Stimulated activated CD8-positive, alpha-beta memory T cell treated with anti-CD3 and anti-CD28 coated beads, Interleukin-15, amount 100 ng/mL, for 4 hours (primary cell): ENCODE measurements at regions not wholly inside any gene's neighbourhood (a gene's known extent, or its start where the extent isn't known, plus 50 kb on each side); places are given as distances from the start of the nearest gene placed in this dataset.
"Not testable (repeated sequence)": the region's sequence is repeated elsewhere in the genome, so short reads cannot be mapped to it uniquely, and the experiment has no call there.

Experiments
- DNase-seq, 2 donors: peaks; one replicate each; pipeline ENCODE4 v3.0.0-alpha.2; 2020; ENCODE audit warnings: low read depth in 2 of 2

DNA sequence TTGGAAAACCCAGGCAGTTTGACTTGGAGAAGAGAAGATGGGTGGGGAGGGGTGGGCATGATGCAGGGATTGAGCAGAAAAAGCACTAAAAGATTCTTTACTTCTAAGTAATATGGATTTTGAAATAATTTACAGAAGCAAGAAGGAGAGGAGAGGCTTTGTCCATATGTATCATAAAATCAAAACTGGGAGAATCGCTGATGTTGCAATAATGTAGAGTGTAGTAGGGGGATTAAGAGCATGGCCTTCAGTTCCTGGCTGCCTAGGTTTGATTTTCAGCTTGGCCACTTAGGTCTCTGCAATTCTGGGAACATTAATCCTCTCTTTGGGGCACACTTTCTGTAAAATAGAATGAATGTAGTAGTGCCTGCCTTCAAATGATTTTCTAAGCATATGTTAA lies 1760.4 kb upstream of the CELF4 start:
- DNase-seq = no peak

DNA sequence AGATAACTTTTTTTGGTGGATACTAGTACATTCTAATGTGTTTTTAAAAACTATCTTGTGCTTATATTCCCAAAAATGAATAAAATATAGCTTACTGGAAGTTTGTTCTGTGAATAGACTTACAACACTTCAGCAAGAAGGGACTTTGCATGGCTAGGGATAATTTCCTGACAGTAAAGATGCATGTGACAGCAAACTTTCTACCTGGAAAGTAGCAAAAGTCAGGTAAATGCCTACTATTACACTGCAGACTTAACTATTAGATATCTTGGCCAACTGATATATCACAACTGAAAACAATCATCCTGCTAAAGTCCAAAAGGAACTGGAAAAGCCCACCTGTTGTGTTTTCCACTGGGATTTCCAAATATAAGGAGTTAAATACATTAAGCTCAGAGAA lies 1753.5 kb upstream of the CELF4 start:
- no peak for DNase-seq

DNA sequence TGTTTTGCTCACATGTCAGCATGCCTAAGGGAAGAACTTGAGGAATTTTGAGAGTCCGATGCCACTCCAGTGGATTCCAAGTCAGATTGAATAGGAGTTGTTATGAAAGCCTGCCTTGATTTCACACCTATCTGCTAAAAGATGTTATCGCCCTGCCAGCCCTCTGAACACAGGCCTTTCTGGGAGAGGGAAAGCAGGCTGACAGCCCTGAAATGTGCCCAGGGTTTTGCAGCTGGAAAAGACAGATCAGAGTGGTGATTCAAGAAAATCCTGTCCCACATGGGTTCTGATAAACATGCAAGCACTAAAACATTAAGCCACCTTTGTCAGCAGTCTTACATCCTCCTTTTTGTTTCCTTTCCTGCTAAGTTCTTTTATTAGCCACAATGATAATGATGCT lies 1752.9 kb upstream of the CELF4 start:
- DNase-seq = no peak

DNA sequence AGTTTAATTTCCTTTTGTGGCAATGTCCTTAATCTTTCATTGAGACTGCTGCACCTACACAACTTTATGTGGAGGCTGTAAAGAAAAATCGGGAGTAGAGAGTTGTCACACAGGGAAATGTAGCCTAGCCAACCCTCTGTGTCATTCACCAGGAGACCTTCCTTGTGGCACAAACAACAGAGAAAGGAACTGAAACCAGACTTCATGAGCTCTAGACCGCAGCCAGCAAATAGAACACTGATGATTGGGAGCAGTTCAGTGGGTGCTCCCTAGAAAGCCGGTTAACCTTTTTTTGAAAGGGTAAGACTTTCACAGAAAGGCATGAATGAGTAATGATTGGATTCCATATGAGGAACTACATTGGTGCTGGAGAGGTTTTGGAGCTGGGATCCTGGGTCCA lies 1752.4 kb upstream of the CELF4 start:
- DNase-seq = no peak

- no peak for DNase-seq
Observed at GRCh38 chr18:39314595-39314994, 1749.0 kb upstream of the CELF4 start.

DNA sequence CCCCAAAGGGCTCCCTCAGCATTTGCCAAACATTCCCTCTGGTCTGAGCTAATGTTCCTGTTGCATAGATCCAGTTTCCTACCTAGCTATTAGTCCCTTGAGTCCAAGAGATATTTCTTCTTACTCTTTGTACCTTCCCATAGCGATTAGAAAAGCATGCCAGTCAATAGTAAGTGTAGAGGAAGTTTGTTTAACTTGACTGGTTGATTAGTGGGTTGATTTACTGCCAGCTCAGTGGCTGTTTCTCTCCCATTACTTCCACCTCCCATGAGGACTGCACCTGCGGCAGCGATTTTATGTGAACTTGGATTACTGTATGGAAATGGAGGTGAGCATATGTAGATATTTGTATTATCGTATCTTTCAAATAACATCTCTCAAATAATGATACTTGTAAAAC lies 1748.4 kb upstream of the CELF4 start:
- no peak for DNase-seq

DNA sequence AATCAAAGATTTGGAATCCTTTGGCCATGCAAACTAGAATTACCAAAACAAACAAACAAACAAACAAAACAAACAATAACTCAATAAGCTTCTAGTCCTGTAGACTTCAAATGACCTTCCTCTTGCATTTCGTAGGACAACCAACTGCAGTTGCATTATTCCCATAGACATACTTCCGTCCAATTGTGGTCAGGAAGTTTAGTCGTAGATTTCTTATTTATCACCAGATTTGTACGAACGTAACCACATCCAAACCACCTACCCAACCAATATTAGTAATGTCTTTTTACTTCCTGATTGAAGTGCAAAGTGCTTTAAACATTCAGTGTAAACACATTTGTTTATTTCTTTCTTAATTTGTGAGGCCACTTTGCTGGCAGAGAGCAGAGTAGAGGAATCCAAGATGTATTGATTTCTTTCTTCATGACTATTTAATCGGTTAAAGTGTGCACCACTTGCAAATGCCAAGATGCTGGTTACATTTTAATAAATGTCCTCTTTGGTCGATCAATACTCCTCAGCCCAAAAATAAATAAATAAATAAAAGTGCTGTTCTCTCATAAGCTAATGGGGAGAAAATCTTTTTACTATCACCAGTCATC lies 1745.6 kb upstream of the CELF4 start:
- no peak for DNase-seq

DNA sequence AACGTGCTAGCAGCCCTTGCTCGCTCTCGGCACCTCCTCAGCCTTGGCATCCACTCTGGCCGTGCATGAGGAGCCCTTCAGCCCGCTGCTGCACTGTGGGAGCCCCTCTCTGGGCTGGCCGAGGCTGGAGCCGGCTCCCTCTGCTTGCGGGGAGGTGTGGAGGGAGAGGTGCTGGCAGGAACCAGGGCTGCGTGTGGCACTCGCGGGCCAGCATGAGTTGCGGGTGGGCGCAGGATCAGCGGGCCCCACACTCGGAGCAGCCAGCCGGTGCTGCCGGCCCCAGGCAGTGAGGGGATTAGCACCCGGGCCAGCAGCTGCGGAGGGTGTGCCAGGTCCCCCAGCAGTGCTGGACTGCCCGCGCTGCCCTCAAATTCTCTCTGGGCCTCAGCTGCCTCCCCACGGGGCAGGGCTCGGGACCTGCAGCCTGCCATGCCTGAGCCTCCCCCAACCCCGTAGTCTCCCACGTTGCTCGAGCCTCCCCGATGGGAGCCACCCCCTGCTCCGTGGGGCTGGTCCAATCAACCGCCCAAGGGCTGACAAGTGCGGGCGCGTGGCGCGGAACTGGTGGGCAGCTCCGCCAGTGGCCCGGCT lies 1743.4 kb upstream of the CELF4 start:
- DNase-seq = not testable (repeated sequence)

DNA sequence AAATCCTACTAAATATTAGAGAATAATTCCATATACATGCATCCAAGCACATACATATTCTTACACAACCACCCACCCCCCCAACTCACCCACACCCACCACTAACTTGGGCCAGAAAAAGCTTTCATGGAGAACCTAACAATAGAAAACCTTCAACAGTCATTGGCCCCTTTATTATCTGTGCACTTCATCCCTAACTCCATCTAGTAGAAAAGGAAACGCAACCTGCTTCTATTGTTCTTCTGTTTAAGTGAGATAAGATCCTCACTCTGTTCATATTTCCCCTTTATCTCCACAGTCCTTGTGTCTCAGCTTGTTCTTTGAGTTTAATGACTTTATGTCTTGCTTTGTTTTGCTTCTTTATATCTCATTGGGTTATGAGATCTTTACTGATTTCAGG lies 1740.2 kb upstream of the CELF4 start:
- DNase-seq = no peak

DNA sequence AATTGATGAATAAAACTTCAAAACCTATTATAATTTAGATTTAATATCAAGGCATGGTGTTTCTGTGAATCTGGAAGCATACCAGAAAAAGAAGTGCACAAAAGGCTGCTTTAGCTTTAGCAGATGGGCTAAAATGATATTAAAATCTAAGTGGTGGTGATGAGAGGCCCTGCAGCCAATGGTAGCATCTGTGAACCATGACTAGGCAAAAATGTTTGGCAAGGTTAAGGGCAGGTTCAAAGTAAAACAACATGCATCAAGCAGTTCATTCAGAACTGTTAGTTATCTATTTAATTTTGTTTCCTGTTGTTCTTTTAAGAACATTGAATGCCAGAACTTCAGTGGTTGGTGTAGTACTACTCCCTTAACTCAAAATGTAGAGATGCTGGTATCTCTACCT lies 1736.9 kb upstream of the CELF4 start:
- no peak for DNase-seq

- DNase-seq = no peak
Observed at GRCh38 chr18:39299152-39299551, 1733.6 kb upstream of the CELF4 start.

DNA sequence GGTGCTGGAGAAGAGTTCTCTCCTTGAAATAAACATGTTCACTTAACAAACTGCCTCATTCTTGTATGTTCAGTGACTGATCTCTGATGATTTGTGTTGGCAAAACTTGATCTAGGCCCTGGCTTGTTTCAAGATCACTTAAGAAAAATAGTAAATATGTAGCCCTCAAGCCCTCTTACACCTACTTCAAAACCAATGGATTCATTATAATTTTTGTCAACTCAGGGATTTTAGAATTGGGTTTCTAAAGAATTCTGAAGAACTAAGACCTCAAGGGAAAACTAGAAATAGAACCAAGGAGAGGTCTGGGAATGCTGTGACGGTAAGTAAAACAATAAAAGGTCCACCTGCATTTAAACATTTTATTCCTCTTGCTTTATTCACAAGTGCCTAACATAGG lies 1731.6 kb upstream of the CELF4 start:
- no peak for DNase-seq

GRCh38 chr18:39296293-39296888 lies 1730.8 kb upstream of the CELF4 start:
- no peak for DNase-seq

DNA sequence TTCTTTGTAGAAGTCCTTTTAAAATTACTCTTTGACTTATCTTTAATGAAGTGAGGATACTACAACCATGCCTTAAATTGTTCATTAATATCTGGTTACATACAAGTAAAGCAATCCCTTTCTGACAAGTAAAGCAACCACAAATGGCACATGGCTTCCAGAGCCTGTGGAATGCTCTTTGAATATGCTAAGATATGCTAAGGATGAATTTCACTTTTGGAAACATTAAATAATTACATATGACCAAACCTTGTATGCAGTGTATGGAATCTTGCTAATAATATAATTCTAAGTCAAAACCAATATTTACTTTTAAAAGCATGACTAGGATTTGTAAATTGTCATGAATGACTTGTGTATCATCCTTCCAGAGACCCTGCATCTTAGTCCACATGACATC lies 1711.2 kb upstream of the CELF4 start:
- no peak for DNase-seq

DNA sequence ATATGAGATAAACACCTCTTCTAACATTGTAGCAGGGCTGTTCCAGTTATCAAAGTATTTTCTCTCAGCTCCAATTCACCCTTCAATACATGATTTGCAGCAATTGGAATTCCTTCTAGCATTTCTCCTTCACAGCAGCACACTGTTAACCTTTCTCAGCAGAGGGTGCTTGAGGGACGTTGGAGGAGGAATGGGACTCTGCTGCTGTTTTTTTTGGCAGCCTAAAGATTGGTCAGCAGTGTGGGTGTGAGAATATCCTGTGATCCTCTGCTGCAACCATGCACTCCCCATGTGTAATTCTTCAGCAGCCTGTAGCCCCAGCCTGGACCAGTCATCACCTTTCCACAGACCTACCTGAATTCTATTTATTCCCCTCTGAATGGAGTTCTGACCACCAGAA lies 1708.9 kb upstream of the CELF4 start:
- no peak for DNase-seq

GRCh38 chr18:39272230-39272629 lies 1706.6 kb upstream of the CELF4 start:
- DNase-seq = no peak

GRCh38 chr18:39271654-39272053 lies 1706.1 kb upstream of the CELF4 start:
- DNase-seq = no peak

DNA sequence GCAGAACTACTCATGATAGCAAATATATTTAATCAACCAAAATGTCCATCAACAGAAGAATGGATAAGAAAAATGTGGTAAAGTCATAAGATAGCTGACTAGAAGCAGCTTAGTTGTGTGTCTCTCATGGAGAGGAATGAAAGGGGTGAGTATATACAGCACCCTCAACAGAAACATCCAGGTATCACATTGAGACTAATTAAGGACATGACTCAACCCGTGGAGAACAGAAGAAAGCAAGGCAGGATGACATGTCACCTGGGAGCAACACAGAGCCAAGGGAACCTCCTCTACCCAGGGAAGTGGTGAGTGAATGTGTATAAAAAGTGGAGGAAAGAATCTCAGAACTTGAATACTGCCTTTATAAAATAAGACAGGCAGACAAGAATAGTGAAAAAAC lies 1695.0 kb upstream of the CELF4 start:
- DNase-seq = no peak

- no peak for DNase-seq
Observed at GRCh38 chr18:39259736-39260135, 1694.1 kb upstream of the CELF4 start.

DNA sequence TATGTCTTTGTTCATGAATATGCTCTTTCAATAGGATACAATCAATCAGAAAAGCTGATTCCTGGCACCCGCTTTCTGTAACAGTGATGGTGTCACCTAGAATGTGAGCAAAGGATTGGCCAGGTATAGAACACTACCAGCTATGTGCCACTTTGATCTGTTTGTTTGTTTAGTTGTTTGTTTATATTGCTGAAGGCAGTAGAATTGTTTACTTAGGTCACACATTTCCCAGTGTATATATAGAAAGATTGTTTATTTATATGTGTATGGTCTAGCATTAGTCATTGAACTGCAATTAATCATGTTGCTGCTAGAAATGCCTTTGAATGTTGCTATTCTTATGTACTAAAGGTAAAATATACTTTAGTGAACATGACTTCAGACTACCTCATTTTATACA lies 1678.6 kb upstream of the CELF4 start:
- DNase-seq = no peak

- no peak for DNase-seq
Observed at GRCh38 chr18:39241534-39241933, 1675.9 kb upstream of the CELF4 start.

DNA sequence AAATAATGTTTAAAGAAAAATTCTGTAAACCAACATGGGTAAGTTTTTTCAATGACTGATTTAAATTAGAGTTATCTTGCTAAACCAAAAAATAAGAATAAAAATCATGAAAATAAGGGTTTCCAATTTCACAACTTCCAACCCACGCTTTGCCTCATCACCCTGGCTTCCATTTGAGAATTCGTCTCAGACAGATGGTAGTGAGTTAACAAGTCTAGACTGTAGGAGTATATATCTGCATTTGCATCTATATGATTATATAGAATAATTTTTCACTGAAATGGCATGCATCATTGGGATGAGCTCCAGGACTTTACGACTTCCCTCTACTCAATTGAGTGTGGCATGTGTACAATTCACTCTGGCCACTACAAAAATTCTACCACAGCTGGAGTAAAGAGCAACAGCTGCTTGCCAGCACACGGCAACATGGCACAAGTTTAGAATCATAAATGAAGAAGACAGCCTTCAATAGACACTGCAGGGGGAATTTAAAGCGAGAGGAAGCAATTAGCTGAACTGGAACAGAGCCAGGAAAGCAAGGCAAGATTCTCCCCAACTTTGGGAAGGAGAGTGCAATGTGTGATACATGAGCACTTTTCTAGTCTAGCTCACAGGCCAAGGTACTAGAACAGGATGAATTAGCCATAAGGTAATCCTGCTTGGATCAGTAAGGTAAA lies 1673.5 kb upstream of the CELF4 start:
- no peak for DNase-seq

DNA sequence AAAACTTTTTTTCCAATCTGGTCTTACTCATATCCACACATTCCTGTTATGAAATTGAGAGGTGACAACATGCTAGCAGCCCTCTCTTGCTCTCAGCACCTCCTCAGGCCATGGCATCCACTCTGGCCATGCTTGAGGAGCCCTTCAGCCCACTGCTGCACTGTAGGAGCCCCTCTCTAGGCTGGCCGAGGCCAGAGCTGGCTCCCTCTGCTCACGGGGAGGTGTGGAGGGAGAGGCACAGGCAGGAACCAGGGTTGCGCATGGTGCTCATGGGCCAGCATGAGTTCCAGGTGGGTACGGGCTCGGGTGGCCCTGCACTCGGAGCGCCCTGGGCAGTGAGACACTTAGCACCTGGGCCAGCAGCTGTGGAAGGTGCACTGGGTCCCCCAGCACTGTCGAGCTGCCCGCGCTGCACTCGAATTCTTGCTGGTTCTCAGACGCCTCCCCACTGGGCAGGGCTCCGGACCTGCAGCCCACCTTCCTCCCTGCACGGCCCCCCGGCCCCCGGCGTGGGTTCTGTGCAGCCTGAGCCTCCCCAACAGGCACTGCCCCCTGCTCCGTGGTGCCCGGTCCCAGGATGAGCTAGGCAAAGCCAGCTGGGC lies 1669.6 kb upstream of the CELF4 start:
- no peak for DNase-seq
